IMR-90 (cell line): ENCODE measurements at regions not wholly inside any gene's neighbourhood (a gene's known extent, or its start where the extent isn't known, plus 50 kb on each side); places are given as distances from the start of the nearest gene placed in this dataset.

Source experiments
- ATAC-seq: fragments of 200-7000 bp; cut with Tn5 transposase; 2 replicates; pipeline ENCODE4 v1.9.1; 2020; ENCODE audit warnings: low read depth, mild to moderate bottlenecking, moderate library complexity
- BruUV-seq: library from RNA; stranded (reverse); fragments of 400-500 nt; replicated peaks from 2 replicates; lab custom pipeline; 2021; lab: Mats Ljungman, UMichigan
- CTCF ChIA-PET: fragments of 300-600 bp; formaldehyde crosslinking; extraction: SDS; loops from one replicate; lab custom pipeline; 2021; ENCODE audit warnings: antibody characterized with exemption; lab: Yijun Ruan, JAX
- POLR2A ChIA-PET: fragments of 300-600 bp; sonication (Branson Sonifier 250); formaldehyde crosslinking; loops from one replicate; lab custom pipeline; 2022; ENCODE audit warnings: antibody characterized with exemption; ENCODE audit not compliant: unreplicated experiment; lab: Charles Lee
- DNase-seq: peaks from one replicate; pipeline ENCODE4 v3.0.0; 2013
- H2AFZ ChIP-seq: replicated peaks from 2 replicates; pipeline ENCODE3; 2013; ENCODE audit warnings: low read length, mild to moderate bottlenecking; ENCODE audit not compliant: poor library complexity
- H2AK5ac ChIP-seq: 2 replicates; pipeline ENCODE4 v1.6.1; 2013; ENCODE audit warnings: low read depth, low read length, inconsistent platforms
- H2AK9ac ChIP-seq: replicated peaks from 2 replicates; pipeline ENCODE3; 2013; ENCODE audit warnings: mild to moderate bottlenecking, low read depth, low read length, moderate library complexity; ENCODE audit not compliant: poor library complexity
- H2BK120ac ChIP-seq: 2 replicates; pipeline ENCODE4 v1.6.1; 2013; ENCODE audit warnings: low read depth, low read length, inconsistent platforms
- H2BK15ac ChIP-seq: 3 replicates; pipeline ENCODE4 v1.6.1; 2013; ENCODE audit warnings: low read depth, low read length, inconsistent platforms
- H2BK20ac ChIP-seq: 2 replicates; pipeline ENCODE4 v1.6.1; 2013; ENCODE audit warnings: low read depth, mild to moderate bottlenecking, inconsistent platforms, low read length, moderate library complexity
- H2BK5ac ChIP-seq: 2 replicates; pipeline ENCODE4 v1.6.1; 2013; ENCODE audit warnings: mild to moderate bottlenecking, low read depth, low read length, inconsistent platforms; ENCODE audit not compliant: poor library complexity, severe bottlenecking
- H3K14ac ChIP-seq: replicated peaks from 2 replicates; pipeline ENCODE4 v1.6.1; 2013; ENCODE audit warnings: low read depth, low read length, inconsistent platforms
- H3K18ac ChIP-seq: 2 replicates; pipeline ENCODE4 v1.6.1; 2013; ENCODE audit warnings: low read depth, low read length, control low read depth
- H3K23ac ChIP-seq: 2 replicates; pipeline ENCODE4 v1.6.1; 2013; ENCODE audit warnings: low read depth, low read length, inconsistent platforms
- H3K27ac ChIP-seq: 2 replicates; pipeline ENCODE4 v1.5.1; 2013; ENCODE audit warnings: mild to moderate bottlenecking, control low read depth, low read length; ENCODE audit not compliant: insufficient read depth
- H3K27me3 ChIP-seq: 2 replicates; pipeline ENCODE4 v1.6.1; 2013; ENCODE audit warnings: low read length; ENCODE audit not compliant: control insufficient read depth, insufficient read depth
- H3K36me3 ChIP-seq: 2 replicates; pipeline ENCODE4 v1.6.1; 2013; ENCODE audit warnings: low read length, mixed read lengths; ENCODE audit not compliant: control insufficient read depth, insufficient read depth
- H3K4ac ChIP-seq: 2 replicates; pipeline ENCODE4 v1.6.1; 2013; ENCODE audit warnings: low read depth, low read length, inconsistent platforms
- H3K4me1 ChIP-seq: 2 replicates; pipeline ENCODE4 v1.6.1; 2013; ENCODE audit warnings: low read length, mixed read lengths; ENCODE audit not compliant: control insufficient read depth, insufficient read depth
- H3K4me2 ChIP-seq: 2 replicates; pipeline ENCODE4 v1.6.1; 2013; ENCODE audit warnings: low read depth, mild to moderate bottlenecking, control low read depth, low read length, moderate library complexity
- H3K4me3 ChIP-seq: 2 replicates; pipeline ENCODE4 v1.5.1; 2013; ENCODE audit warnings: low read depth, mild to moderate bottlenecking, control low read depth, low read length, moderate library complexity; ENCODE audit not compliant: insufficient read depth
- H3K56ac ChIP-seq: 2 replicates; pipeline ENCODE4 v1.6.1; 2013; ENCODE audit warnings: low read length, inconsistent platforms; ENCODE audit not compliant: insufficient read depth; ENCODE audit errors: extremely low read depth
- H3K79me1 ChIP-seq, 2 experiments: 2 replicates each; pipeline ENCODE4 v1.6.1; 2013; ENCODE audit warnings: low read length in 2 of 2, inconsistent platforms in 1 of 2, low read depth in 1 of 2
- H3K9ac ChIP-seq: 2 replicates; pipeline ENCODE4 v1.6.1; 2013; ENCODE audit warnings: low read depth, low read length, control low read depth
- H3K9me1 ChIP-seq: 2 replicates; pipeline ENCODE4 v1.6.1; 2013; ENCODE audit warnings: low read length, inconsistent platforms; ENCODE audit not compliant: insufficient read depth
- H3K9me3 ChIP-seq: 2 replicates; pipeline ENCODE4 v1.6.1; 2013; ENCODE audit warnings: low read length; ENCODE audit not compliant: control insufficient read depth, insufficient read depth
- H4K20me1 ChIP-seq: 2 replicates; pipeline ENCODE4 v1.6.1; 2013; ENCODE audit warnings: low read length, inconsistent platforms; ENCODE audit not compliant: insufficient read depth
- H4K5ac ChIP-seq: 2 replicates; pipeline ENCODE4 v1.6.1; 2013; ENCODE audit warnings: mild to moderate bottlenecking, low read depth, low read length, control low read depth
- H4K8ac ChIP-seq, 2 experiments: 2 replicates each; pipeline ENCODE4 v1.6.1; 2013; ENCODE audit warnings: low read depth in 2 of 2, low read length in 2 of 2, control low read depth in 1 of 2, inconsistent platforms in 1 of 2
- H4K91ac ChIP-seq: 2 replicates; pipeline ENCODE4 v1.6.1; 2013; ENCODE audit warnings: low read depth, low read length, inconsistent platforms; ENCODE audit not compliant: insufficient read depth
- CEBPB ChIP-seq: IDR thresholded peaks from 2 replicates; pipeline ENCODE4 v1.6.1; 2012; ENCODE audit warnings: low read depth, low read length, improper control_type of control experiment
- NFE2L2 ChIP-seq: fragments of 150-350 bp; IDR thresholded peaks from 2 replicates; pipeline ENCODE4 v1.6.1; 2016; ENCODE audit warnings: low read depth, mild to moderate bottlenecking, low read length
- WGBS, 2 experiments: methylation state at CpG; one replicate each; pipeline versions ENCODE4 v1.1.5 to v1.1.7; 2013; ENCODE audit warnings: missing lambda C conversion rate in 2 of 2; ENCODE audit not compliant: insufficient read length in 1 of 2; ENCODE audit errors: extremely low coverage in 2 of 2; 5-methylcytosine and 5-hydroxymethylcytosine counted together
- dilution Hi-C: fragments of 300-500 bp; cut with HindIII; formaldehyde crosslinking; loops from one replicate; pipeline ENCODE4 v1.14.3; 2018; ENCODE audit warnings: low sequenced_read_pairs; ENCODE audit not compliant: unreplicated experiment
- in situ Hi-C: fragments of 300-500 bp; cut with MboI; formaldehyde crosslinking; loops from 3 replicates; pipeline ENCODE4 v1.14.3; 2019; ENCODE audit warnings: low sequenced_read_pairs, inconsistent platforms, mixed read lengths
- intact Hi-C: fragments of 100-400 bp; cut with micrococcal nuclease; formaldehyde crosslinking; loops from 2 replicates; pipeline ENCODE4 v1.10.0; 2022
- TF ChIP-seq, protein P1 (sequence below): fragments of 150-350 bp; IDR thresholded peaks from 2 replicates; pipeline ENCODE4 v1.6.1; 2017; ENCODE audit warnings: mild to moderate bottlenecking, antibody characterized with exemption, low read length, low read depth

DNA sequence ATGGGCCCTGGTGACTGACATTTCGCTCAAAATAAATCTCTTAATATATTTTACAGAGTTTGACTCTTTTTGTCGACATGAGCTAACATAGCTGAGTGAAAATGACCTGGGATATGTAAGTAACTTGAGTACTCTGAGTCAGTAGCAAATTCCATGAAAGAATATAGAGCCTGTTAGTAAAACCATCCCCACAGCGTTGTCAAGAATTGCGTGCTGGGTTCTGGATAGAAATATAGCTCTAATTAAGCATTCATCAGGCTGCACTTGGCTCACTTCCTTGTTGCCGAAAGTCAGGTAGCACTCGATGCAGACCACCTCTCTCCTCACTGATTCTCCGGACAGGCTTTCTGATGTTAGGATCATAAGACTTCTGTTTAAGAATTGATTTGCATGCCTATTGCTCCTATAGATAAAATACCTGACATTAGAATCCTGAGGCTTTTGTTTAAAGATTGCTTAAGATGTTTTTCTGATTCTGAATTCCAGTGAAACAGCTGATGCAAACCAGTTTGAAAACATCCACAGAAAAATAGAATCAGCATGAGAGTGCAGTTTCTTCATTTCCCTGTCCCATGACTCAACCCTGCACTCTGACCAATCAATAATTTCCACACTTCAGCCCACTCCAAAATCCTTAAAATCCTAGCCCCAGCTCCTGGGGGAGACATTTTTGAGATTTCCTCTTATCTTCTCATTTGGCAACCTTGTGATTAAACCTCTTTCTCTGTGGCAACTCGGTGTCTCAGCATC, 310.6 kb downstream of the DIRAS2 start:
- Histone ChIP-seq H4K5ac (peak overlapping the region; percentile 22; the same call in 1 of the 2 replicates), H3K4me2 (peak overlapping the region; percentile 56; the same call in 1 of the 2 replicates), H2BK5ac (peak overlapping the region; percentile 74), H2BK15ac (no peak overlapping the region), H4K20me1 (no peaks in the 10 kb centered on the region), H3K27me3 (no peaks in the 10 kb centered on the region), H4K91ac (peak overlapping the region; percentile 32; the same call in 1 of the 2 replicates), H2BK120ac (peak overlapping the region; percentile 23; the same call in 1 of the 2 replicates), H3K14ac (no peak overlapping the region), H3K9ac (no peak overlapping the region; the same call in 1 of the 2 replicates), H2BK20ac (0 out of 2 replicates have a peak overlapping the region, but pooled peaks have one; percentile 45), H4K8ac (peak overlapping the region in 1 of 2 experiments; percentile 76; a peak in 2 of 4 replicates), H3K4ac (no peak overlapping the region), H3K23ac (no peak overlapping the region), H3K4me3 (no peak overlapping the region), H3K9me1 (no peaks in the 10 kb centered on the region), H3K9me3 (no peaks in the 10 kb centered on the region), H3K36me3 (no peaks in the 10 kb centered on the region), H2AFZ (no peak overlapping the region), H2AK5ac (no peak overlapping the region), H3K18ac (peak overlapping the region; percentile 57; the same call in 1 of the 2 replicates), H3K56ac (no peak overlapping the region), H3K27ac (peak overlapping the region; percentile 82; the same call in 1 of the 2 replicates), H2AK9ac (no peak overlapping the region), H3K4me1 (no peaks in the 10 kb centered on the region), H3K79me1 (no peaks in the 10 kb centered on the region)
- CTCF ChIA-PET = no interaction called here
- DNase-seq = peak; percentile 63
- intact Hi-C loops = no loop called here
- no CpG with 5 or more reads among the region's 8 CpGs for WGBS, 2 experiments
- POLR2A ChIA-PET = no interaction called here
- in situ Hi-C loops = no loop called here
- ATAC-seq = peak; percentile 78
- BruUV-seq = no TSS peak
- dilution Hi-C loops = no loop called here
- TF ChIP-seq NFE2L2 = peak; percentile 78
- TF ChIP-seq, protein P1, sequence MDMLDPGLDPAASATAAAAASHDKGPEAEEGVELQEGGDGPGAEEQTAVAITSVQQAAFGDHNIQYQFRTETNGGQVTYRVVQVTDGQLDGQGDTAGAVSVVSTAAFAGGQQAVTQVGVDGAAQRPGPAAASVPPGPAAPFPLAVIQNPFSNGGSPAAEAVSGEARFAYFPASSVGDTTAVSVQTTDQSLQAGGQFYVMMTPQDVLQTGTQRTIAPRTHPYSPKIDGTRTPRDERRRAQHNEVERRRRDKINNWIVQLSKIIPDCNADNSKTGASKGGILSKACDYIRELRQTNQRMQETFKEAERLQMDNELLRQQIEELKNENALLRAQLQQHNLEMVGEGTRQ = no peak
- 0 out of 2 replicates have a peak, but pooled peaks have one; percentile 22 for TF ChIP-seq CEBPB
